ENCODE measurements at regions not wholly inside any gene's neighbourhood (a gene's known extent, or its start where the extent isn't known, plus 50 kb on each side); places are given as distances from the start of the nearest gene placed in this dataset.
A peak's percentile ranks its signal among the peaks of the same experiment; 100 is the strongest.

GRCh38 chr12:105847068-105847467, 291.7 kb downstream of the NUAK1 start:
- H3K4me3 ChIP-seq (ENCODE audit: low read depth, low read length): no peak overlapping the region
- TF ChIP-seq, protein P1, sequence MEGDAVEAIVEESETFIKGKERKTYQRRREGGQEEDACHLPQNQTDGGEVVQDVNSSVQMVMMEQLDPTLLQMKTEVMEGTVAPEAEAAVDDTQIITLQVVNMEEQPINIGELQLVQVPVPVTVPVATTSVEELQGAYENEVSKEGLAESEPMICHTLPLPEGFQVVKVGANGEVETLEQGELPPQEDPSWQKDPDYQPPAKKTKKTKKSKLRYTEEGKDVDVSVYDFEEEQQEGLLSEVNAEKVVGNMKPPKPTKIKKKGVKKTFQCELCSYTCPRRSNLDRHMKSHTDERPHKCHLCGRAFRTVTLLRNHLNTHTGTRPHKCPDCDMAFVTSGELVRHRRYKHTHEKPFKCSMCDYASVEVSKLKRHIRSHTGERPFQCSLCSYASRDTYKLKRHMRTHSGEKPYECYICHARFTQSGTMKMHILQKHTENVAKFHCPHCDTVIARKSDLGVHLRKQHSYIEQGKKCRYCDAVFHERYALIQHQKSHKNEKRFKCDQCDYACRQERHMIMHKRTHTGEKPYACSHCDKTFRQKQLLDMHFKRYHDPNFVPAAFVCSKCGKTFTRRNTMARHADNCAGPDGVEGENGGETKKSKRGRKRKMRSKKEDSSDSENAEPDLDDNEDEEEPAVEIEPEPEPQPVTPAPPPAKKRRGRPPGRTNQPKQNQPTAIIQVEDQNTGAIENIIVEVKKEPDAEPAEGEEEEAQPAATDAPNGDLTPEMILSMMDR (IDR thresholded peaks at IDR 0.05; ENCODE audit: insufficient read depth, low read depth, low read length): no peak
- no peak for DNase-seq (ENCODE audit: low read depth)

- H3K4me3 ChIP-seq (ENCODE audit: low read depth, low read length): no peak overlapping the region
- no peak for DNase-seq (ENCODE audit: low read depth)
- TF ChIP-seq, protein P1 (IDR thresholded peaks at IDR 0.05; ENCODE audit: insufficient read depth, low read depth, low read length): no peak
Measured at GRCh38 chr12:105848286-105848685, 290.5 kb downstream of the NUAK1 start.

- DNase-seq (ENCODE audit: low read depth): no peak
- no peak overlapping the region for H3K4me3 ChIP-seq (ENCODE audit: low read depth, low read length)
- TF ChIP-seq, protein P1 (IDR thresholded peaks at IDR 0.05; ENCODE audit: insufficient read depth, low read depth, low read length): no peak
Measured at GRCh38 chr12:105850103-105850968, 288.4 kb downstream of the NUAK1 start.

GRCh38 chr12:105852496-105852895, 286.3 kb downstream of the NUAK1 start:
- TF ChIP-seq, protein P1 (IDR thresholded peaks at IDR 0.05; ENCODE audit: insufficient read depth, low read depth, low read length): no peak
- DNase-seq (ENCODE audit: low read depth): peak; percentile 26
- peak overlapping the region; percentile 31 for H3K4me3 ChIP-seq (ENCODE audit: low read depth, low read length)

DNA sequence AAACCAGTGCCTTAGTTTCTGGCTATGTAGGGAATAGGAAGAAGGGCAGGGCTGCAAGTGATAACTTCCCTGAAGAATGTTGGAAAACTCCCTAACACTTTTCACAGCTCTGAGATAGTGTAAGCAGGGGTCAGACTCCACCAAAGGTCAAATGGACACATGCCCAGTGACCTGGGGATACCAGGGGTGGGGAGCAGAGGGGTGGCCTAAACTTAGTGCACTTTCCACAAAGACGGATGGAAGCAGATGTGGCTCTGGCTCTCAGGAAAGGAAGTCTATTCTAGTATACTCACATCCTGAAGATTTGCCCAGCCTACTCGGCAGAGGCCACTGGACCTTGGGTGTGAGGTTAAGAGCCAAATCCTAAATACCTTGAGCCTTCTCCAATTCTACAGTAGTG, 285.8 kb downstream of the NUAK1 start:
- peak overlapping the region; percentile 31 for H3K4me3 ChIP-seq (ENCODE audit: low read depth, low read length)
- TF ChIP-seq, protein P1 (IDR thresholded peaks at IDR 0.05; ENCODE audit: insufficient read depth, low read depth, low read length): no peak
- DNase-seq (ENCODE audit: low read depth): peak; percentile 2

DNA sequence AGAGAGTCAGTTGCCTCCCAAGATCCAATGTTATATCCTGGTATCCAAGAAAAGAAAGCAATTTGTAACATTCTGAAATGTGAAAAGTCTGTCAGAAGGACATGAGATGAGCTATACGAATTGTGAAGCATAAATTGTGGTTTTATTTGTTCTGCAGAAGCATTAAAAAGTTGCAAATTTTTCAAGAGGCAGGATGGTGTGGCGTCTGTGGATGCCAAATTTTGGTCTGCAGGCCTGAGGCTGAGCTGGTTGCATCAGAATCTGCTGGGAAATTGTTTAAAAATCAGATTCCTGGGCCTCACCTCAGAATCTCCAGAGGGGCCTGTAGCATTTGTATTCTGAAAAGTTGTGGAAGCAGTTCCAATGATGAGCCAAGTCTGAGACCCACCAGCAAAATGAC, 284.7 kb downstream of the NUAK1 start:
- no peak for DNase-seq (ENCODE audit: low read depth)
- TF ChIP-seq, protein P1 (IDR thresholded peaks at IDR 0.05; ENCODE audit: insufficient read depth, low read depth, low read length): no peak

More for the DNA sequence above, 284.7 kb downstream of the NUAK1 start:
- H3K4me3 ChIP-seq (ENCODE audit: low read depth, low read length): no peak overlapping the region

All from fibroblast of villous mesenchyme (primary cell).